ENCODE measurements at regions not wholly inside any gene's neighbourhood (a gene's known extent, or its start where the extent isn't known, plus 50 kb on each side); places are given as distances from the start of the nearest gene placed in this dataset.

GRCh38 chrX:10741550-10741949, 121.2 kb upstream of the MID1 start:
- Histone ChIP-seq H3K36me3 (ENCODE audit: insufficient read depth, low read length) (no peaks in the 10 kb centered on the region), H2AFZ (ENCODE audit: low read length) (no peak overlapping the region), H3K79me2 (ENCODE audit: insufficient read depth, low read length) (no peaks in the 10 kb centered on the region), H3K9me2 (replicated peaks; ENCODE audit: low read depth, low read length) (no peaks in the 10 kb centered on the region), H4K20me1 (ENCODE audit: insufficient read depth, low read length, poor library complexity, severe bottlenecking) (no peaks in the 10 kb centered on the region), H3K4me2 (ENCODE audit: low read depth, low read length, poor library complexity, severe bottlenecking) (no peak overlapping the region), H3K27me3 (ENCODE audit: insufficient read depth, low read length, poor library complexity, severe bottlenecking) (no peaks in the 10 kb centered on the region), H3K4me1 (ENCODE audit: insufficient read depth, low read length, poor library complexity, severe bottlenecking) (no peaks in the 10 kb centered on the region), H3K9me3 (ENCODE audit: insufficient read depth, low read depth, low read length) (no peaks in the 10 kb centered on the region), H3K9ac (ENCODE audit: low read depth, low read length, poor library complexity, severe bottlenecking) (no peak overlapping the region), H3K4me3 (ENCODE audit: low read length, poor library complexity, severe bottlenecking) (no peak overlapping the region), H3F3A (ENCODE audit: low read depth) (no peaks in the 10 kb centered on the region)
- TF ChIP-seq CTCF (conservative IDR thresholded peaks at IDR 0.05; ENCODE audit: low read length) (no peak), EZH2phosphoT487 (IDR thresholded peaks at IDR 0.05; ENCODE audit: borderline replicate concordance) (no peak)

- Histone ChIP-seq H3K36me3 (ENCODE audit: insufficient read depth, low read length) (no peaks in the 10 kb centered on the region), H3K9me3 (ENCODE audit: insufficient read depth, low read depth, low read length) (no peaks in the 10 kb centered on the region)
Measured at GRCh38 chrX:10743476-10743875, 123.1 kb upstream of the MID1 start.

GRCh38 chrX:10744007-10744406, 123.6 kb upstream of the MID1 start:
- Histone ChIP-seq H3K27me3 (ENCODE audit: insufficient read depth, low read length, poor library complexity, severe bottlenecking) (no peaks in the 10 kb centered on the region), H3K79me2 (ENCODE audit: insufficient read depth, low read length) (no peaks in the 10 kb centered on the region), H3K36me3 (ENCODE audit: insufficient read depth, low read length) (no peaks in the 10 kb centered on the region), H3F3A (ENCODE audit: low read depth) (no peaks in the 10 kb centered on the region), H3K9me2 (replicated peaks; ENCODE audit: low read depth, low read length) (no peaks in the 10 kb centered on the region), H3K4me3 (ENCODE audit: low read length, poor library complexity, severe bottlenecking) (no peak overlapping the region), H2AFZ (ENCODE audit: low read length) (no peak overlapping the region), H3K4me1 (ENCODE audit: insufficient read depth, low read length, poor library complexity, severe bottlenecking) (no peaks in the 10 kb centered on the region), H3K4me2 (ENCODE audit: low read depth, low read length, poor library complexity, severe bottlenecking) (no peak overlapping the region), H4K20me1 (ENCODE audit: insufficient read depth, low read length, poor library complexity, severe bottlenecking) (no peaks in the 10 kb centered on the region), H3K9ac (ENCODE audit: low read depth, low read length, poor library complexity, severe bottlenecking) (no peak overlapping the region), H3K9me3 (ENCODE audit: insufficient read depth, low read depth, low read length) (no peaks in the 10 kb centered on the region)
- no peak for TF ChIP-seq EZH2phosphoT487 (IDR thresholded peaks at IDR 0.05; ENCODE audit: borderline replicate concordance)
- TF ChIP-seq CTCF (conservative IDR thresholded peaks at IDR 0.05; ENCODE audit: low read length) = no peak

More at GRCh38 chrX:10743476-10743875, 123.1 kb upstream of the MID1 start:
- H3K4me2 ChIP-seq (ENCODE audit: low read depth, low read length, poor library complexity, severe bottlenecking) = no peak overlapping the region
- H3K27me3 ChIP-seq (ENCODE audit: insufficient read depth, low read length, poor library complexity, severe bottlenecking) = no peaks in the 10 kb centered on the region
- H3F3A ChIP-seq (ENCODE audit: low read depth) = no peaks in the 10 kb centered on the region
- no peaks in the 10 kb centered on the region for H3K4me1 ChIP-seq (ENCODE audit: insufficient read depth, low read length, poor library complexity, severe bottlenecking)
- no peak for TF ChIP-seq CTCF (conservative IDR thresholded peaks at IDR 0.05; ENCODE audit: low read length)
- TF ChIP-seq EZH2phosphoT487 (IDR thresholded peaks at IDR 0.05; ENCODE audit: borderline replicate concordance) = no peak
- no peak overlapping the region for H2AFZ ChIP-seq (ENCODE audit: low read length)
- no peak overlapping the region for H3K9ac ChIP-seq (ENCODE audit: low read depth, low read length, poor library complexity, severe bottlenecking)
- no peaks in the 10 kb centered on the region for H3K9me2 ChIP-seq (replicated peaks; ENCODE audit: low read depth, low read length)
- no peaks in the 10 kb centered on the region for H4K20me1 ChIP-seq (ENCODE audit: insufficient read depth, low read length, poor library complexity, severe bottlenecking)
- no peaks in the 10 kb centered on the region for H3K79me2 ChIP-seq (ENCODE audit: insufficient read depth, low read length)
- H3K4me3 ChIP-seq (ENCODE audit: low read length, poor library complexity, severe bottlenecking) = no peak overlapping the region
